Neural crest cell (in vitro differentiated cells): ENCODE measurements at regions not wholly inside any gene's neighbourhood (a gene's known extent, or its start where the extent isn't known, plus 50 kb on each side); places are given as distances from the start of the nearest gene placed in this dataset.

ENCODE experiments used
- DNase-seq: peaks from one replicate; pipeline ENCODE4 v3.0.0; 2021; ENCODE audit warnings: low read depth, mixed read lengths, low spot score
- H3K27ac Mint-ChIP-seq: one replicate; pipeline ENCODE4 v1.8.0; 2021; ENCODE audit warnings: mild to moderate bottlenecking, mixed read lengths; ENCODE audit not compliant: unreplicated experiment
- H3K27me3 Mint-ChIP-seq: 2 replicates; pipeline ENCODE4 v1.8.0; 2021; ENCODE audit warnings: low read depth, mild to moderate bottlenecking, mixed read lengths
- H3K36me3 Mint-ChIP-seq: 2 replicates; pipeline ENCODE4 v1.8.0; 2021; ENCODE audit warnings: low read depth, mild to moderate bottlenecking, mixed read lengths
- H3K4me1 Mint-ChIP-seq: 2 replicates; pipeline ENCODE4 v1.8.0; 2021; ENCODE audit warnings: mixed read lengths
- H3K4me3 Mint-ChIP-seq: one replicate; pipeline ENCODE4 v1.8.0; 2021; ENCODE audit warnings: mild to moderate bottlenecking, mixed read lengths
- H3K9me3 Mint-ChIP-seq: 2 replicates; pipeline ENCODE4 v1.8.0; 2021; ENCODE audit warnings: mixed read lengths
- TF ChIP-seq, protein P1 (sequence below): fragments of 200-600 bp; sonication (generic); conservative IDR thresholded peaks from 2 replicates; pipeline ENCODE4 v1.5.0; 2021; ENCODE audit warnings: antibody characterized with exemption, mild to moderate bottlenecking

DNA sequence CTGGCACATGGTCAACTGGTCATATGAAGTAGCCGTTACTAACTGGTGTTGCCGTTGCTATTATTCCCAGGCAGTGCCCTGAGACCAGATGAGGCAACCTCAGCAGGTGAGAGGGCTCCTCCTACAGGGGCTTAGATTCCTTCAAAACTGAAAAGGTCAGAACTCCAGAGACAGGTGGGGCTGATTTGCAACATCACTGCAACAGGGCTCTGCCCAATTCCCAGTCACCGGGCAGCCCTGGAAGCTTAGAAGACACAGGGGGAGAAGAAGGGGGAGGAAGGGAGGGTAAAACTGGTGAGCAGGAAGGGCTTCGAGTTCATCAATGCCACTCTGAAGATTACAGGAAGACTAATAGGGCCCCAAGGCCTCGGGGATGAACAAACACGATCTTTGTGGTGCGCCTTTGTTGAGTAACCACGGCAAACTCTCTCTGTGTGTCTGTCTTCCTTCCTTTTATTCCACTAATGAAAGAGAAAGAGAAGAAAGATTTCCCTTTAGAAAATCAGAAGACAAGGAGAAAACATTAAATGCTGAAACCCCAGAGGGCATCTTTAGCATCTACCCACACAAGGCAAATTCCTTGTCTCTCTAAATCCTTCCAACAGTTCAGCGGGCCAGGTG is 749.1 kb upstream of the TBX3 start:
- DNase-seq: no peak

GRCh38 chr12:115430636-115431035 is 746.7 kb upstream of the TBX3 start:
- peaks cover 3% of the 10 kb centered on the region for H3K27me3 Mint-ChIP-seq
- peaks cover 26% of the 10 kb centered on the region for H3K4me1 Mint-ChIP-seq
- no peaks in the 10 kb centered on the region for H3K36me3 Mint-ChIP-seq
- TF ChIP-seq, protein P1, sequence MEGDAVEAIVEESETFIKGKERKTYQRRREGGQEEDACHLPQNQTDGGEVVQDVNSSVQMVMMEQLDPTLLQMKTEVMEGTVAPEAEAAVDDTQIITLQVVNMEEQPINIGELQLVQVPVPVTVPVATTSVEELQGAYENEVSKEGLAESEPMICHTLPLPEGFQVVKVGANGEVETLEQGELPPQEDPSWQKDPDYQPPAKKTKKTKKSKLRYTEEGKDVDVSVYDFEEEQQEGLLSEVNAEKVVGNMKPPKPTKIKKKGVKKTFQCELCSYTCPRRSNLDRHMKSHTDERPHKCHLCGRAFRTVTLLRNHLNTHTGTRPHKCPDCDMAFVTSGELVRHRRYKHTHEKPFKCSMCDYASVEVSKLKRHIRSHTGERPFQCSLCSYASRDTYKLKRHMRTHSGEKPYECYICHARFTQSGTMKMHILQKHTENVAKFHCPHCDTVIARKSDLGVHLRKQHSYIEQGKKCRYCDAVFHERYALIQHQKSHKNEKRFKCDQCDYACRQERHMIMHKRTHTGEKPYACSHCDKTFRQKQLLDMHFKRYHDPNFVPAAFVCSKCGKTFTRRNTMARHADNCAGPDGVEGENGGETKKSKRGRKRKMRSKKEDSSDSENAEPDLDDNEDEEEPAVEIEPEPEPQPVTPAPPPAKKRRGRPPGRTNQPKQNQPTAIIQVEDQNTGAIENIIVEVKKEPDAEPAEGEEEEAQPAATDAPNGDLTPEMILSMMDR: no peak
- no peak overlapping the region for H3K27ac Mint-ChIP-seq
- H3K9me3 Mint-ChIP-seq: peaks cover 4% of the 10 kb centered on the region
- DNase-seq: no peak
- no peak overlapping the region for H3K4me3 Mint-ChIP-seq

More for the DNA sequence above, 749.1 kb upstream of the TBX3 start:
- Mint-ChIP-seq H3K36me3 (no peaks in the 10 kb centered on the region), H3K4me3 (peak overlapping the region; percentile 32), H3K27me3 (peaks cover 3% of the 10 kb centered on the region), H3K9me3 (peaks cover 4% of the 10 kb centered on the region), H3K27ac (peak overlapping the region; percentile 40), H3K4me1 (peaks cover 39% of the 10 kb centered on the region)
- TF ChIP-seq, protein P1: no peak

- peaks cover 11% of the 10 kb centered on the region for H3K4me1 Mint-ChIP-seq
- H3K36me3 Mint-ChIP-seq: no peaks in the 10 kb centered on the region
- H3K4me3 Mint-ChIP-seq: no peak overlapping the region
- H3K9me3 Mint-ChIP-seq: peaks cover 4% of the 10 kb centered on the region
- H3K27ac Mint-ChIP-seq: no peak overlapping the region
- TF ChIP-seq, protein P1: no peak
- H3K27me3 Mint-ChIP-seq: no peaks in the 10 kb centered on the region
- DNase-seq: no peak
These were observed 742.8 kb upstream of the TBX3 start for GRCh38 chr12:115426732-115427131.

DNA sequence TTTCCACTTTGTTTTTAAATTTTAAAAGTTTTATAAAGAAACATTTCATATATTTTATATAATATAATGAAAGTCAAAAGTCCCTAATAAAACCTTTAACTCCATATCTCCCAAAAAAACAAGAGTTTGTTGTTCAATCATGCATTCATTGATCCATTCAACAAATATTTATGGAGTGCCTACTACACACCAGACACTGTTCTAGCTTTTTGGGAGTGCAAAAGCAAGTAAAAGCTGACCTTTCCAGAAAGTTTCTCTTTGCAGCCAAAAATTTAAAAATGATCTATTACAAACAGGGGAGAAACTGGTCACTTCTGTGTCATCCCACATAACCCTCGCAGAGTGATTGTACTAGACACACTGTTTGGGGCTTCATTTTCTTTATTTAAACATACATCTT is 740.0 kb upstream of the TBX3 start:
- Mint-ChIP-seq H3K9me3 (no peaks in the 10 kb centered on the region), H3K36me3 (no peaks in the 10 kb centered on the region), H3K4me3 (no peak overlapping the region), H3K27me3 (peaks cover 2% of the 10 kb centered on the region), H3K4me1 (peaks cover 9% of the 10 kb centered on the region), H3K27ac (no peak overlapping the region)
- TF ChIP-seq, protein P1: no peak
- no peak for DNase-seq

DNA sequence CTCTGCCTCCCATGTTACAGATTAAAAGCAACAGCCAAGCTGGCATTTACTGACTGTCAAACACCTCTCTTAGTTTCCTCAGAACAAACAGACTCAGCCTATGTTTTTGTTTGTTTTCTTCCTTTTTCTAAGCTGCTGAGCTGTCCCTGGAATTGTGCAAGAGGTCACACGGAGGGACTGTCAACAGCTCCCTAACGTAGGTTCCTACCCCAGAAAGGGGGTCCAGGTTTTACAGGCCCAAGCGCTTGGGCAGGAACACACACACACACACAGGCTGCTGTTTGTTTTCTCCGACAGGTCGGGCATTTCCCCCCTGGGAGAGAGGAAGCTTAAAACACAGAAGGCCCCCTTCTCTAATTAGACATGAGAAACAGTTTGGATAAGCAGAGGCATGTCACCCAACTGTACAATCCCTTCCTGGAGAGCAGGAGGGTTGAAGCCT is 739.6 kb upstream of the TBX3 start:
- Mint-ChIP-seq H3K27me3 (peaks cover 2% of the 10 kb centered on the region), H3K4me3 (no peak overlapping the region), H3K36me3 (no peaks in the 10 kb centered on the region), H3K4me1 (peaks cover 9% of the 10 kb centered on the region), H3K9me3 (no peaks in the 10 kb centered on the region), H3K27ac (no peak overlapping the region)
- TF ChIP-seq, protein P1: no peak
- no peak for DNase-seq
